T1000 (cell line): ENCODE measurements at regions not wholly inside any gene's neighbourhood (a gene's known extent, or its start where the extent isn't known, plus 50 kb on each side); places are given as distances from the start of the nearest gene placed in this dataset.

Source experiments
- DNase-seq: peaks from one replicate; lab custom pipeline; 2025; ENCODE audit warnings: mixed read lengths; lab: John Stamatoyannopoulos, UW

DNA sequence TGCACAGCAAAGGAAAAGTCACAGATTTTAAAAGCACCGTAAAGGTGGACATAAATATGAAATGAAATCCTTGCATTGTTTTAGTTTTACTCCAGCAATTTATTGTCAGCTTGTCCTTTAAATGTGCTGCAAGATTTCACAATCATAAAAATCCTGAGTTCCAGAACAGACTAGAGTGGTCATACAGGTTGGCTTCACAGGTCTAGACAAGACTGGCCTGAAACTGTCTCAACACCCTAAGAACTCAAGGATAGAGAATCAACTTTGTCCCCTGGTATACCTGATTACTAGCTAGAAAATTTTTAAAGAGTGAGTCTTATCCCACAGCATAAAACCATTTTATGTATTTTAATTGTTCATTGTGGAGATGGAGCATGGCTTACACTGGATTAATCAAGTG, 521.7 kb upstream of the MCTP2 start:
- DNase-seq = no peak

DNA sequence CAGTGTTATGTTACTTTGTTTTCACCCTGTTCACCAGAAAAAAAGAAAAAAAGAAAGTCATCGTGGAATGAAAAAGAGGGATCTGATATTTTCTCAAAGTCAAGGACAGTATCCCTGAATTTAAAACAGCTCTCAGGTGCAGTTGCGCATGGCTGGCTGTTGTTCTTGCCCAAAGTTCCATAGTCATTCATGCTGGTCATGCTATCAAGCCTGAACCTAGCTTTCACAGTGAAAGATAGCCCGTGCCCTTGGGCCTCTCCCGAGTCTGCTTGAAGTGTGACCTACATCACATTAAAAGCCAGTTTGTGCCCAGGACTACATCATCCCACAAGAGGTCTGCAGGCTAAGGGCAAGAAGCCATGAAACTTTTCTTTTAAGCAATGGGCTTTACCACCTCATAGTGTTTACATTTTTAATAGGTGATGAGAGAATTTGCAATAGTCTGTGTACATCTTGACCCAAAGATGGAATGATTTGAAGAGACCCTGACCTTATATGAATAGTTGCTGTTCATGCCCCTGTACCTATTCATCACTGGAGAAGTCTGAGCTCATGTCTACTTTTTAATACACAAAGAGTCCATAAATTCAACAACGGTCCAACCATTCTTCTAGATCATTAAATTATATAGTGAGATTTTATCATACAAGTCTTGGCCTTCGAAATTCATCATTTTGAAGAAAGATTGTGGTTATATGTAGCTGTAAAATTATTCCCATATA, 522.5 kb upstream of the MCTP2 start:
- DNase-seq = no peak

DNA sequence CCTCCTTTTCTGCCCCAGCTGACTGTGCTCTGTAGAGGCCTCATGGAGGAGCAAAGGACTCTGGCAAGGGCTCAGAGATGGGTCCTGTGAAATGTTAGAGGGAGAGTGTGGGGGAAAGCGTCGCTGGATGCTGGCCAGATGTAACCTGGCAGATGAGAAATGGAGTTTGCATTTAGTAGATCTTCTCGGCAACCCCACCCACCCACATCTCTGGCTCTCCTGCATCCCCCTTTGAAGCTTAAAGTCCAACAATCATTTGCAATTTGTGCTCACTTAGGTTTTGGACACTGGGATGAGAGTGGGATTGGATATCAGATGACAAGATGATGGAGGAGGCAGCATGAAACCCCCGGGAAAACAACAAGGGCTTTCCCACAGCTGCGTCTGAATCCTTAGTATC, 523.6 kb upstream of the MCTP2 start:
- DNase-seq = no peak

- no peak for DNase-seq
Observed at GRCh38 chr15:93706495-93707292, 524.7 kb upstream of the MCTP2 start.

DNA sequence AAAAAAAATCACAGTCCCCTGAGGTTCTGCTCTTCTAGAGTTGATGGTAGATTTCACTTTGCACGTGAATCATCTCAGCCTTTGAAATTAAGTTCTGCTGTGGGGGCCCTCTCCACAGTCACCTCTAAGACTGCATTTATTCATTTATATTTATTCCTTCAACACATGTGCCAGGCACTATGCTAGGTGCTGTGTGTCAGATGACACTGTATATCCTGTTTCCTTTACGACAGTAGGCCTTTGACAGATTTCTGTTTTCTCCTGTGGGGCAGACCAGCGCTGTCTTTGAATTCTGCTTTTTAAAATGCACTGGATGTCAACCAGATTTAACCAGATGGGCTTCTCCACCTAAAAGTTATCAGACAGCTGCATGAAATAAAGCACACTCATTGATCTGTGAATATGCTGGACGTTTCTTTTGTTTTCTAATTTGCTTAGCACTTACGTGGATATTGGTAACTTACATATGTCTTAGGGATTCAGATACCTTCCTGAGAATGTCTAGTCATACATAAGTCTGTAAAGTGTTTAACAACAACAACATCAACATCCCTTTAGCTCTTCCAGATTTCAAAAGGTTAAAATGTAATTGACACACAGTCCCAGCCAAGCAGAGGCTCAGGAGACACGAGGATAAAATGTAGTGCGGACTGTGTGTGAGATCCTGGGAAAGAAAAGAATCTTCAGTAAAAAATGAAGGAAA, 525.5 kb upstream of the MCTP2 start:
- no peak for DNase-seq

DNA sequence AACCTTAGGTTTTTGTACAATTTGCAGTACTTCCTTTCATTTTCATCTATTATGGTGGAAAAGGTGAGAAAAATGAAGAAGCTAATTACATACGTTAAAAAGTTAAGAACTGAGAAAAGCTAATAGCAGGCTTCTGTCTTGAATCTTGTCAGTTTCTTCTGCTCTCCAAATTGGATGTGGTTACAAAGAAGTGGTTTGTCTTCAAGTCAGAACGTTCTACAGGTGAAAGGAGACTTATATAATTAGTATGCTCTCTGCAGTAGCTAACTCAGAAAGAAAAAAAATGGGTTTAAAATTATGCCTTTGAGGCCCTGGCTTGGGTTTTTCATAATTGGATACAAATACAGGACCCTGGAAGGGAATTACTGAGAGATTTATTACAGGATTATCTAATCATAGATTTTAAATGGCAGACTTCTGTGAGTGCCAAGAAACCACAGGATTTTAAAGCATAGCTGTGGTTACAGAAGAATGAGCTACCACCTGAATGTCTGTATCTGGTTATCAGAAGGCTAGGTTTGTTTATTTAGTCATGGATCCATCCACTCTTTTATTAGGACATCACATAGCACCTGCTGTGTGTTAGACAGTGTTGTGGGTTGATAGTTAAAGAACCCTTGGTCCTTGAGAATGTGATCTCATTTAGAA, 528.1 kb upstream of the MCTP2 start:
- DNase-seq = no peak

DNA sequence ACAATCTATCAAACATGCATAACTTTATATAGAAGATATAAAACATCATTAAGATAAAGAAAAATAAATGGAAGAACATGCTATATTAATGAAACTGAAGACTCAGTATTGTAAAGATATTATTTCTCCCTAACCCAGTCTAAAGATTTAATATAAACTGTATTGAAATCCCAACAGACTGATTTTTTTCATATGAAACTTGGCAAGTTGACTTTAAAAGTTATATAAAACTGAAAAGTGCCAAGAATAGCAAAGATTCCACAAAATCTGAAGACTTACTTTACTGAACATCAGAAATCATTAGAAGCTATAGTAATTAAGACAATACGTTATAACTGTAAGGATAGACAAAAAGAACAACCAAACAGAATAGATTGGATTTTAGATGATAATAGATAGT, 531.3 kb upstream of the MCTP2 start:
- no peak for DNase-seq

GRCh38 chr15:93694033-93694432, 537.3 kb upstream of the MCTP2 start:
- no peak for DNase-seq

GRCh38 chr15:93683651-93684050, 547.7 kb upstream of the MCTP2 start:
- no peak for DNase-seq

DNA sequence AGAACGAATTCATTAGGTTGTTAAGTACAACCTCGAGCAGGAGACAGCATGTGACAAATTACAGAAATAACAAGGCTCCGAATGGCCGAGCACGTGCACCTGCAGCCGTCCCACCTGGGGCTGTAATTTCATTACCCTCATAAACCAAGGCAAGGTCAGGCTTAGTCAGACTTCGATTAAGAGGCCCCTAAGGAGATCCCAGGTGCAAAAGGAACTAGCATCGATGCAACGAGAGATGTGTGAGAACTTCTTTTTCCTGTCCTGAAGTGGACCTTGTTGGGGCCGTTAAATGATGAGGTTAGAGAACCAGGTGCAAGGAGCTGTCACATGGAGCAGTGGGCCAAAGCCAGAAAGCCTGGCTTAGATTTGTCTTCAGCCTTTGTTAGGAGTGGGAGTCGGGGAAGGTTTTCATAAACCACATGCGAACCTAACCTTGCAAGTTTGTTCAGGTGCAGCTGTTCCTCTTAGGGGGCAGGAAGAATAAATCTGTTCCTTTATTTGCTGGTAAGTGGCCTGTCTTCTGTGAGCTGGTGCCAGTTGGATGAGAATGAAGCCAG, 559.9 kb upstream of the MCTP2 start:
- DNase-seq = no peak

- DNase-seq = no peak
Observed at GRCh38 chr15:93670931-93671330, 560.4 kb upstream of the MCTP2 start.

GRCh38 chr15:93664213-93664956, 567.0 kb upstream of the MCTP2 start:
- no peak for DNase-seq

DNA sequence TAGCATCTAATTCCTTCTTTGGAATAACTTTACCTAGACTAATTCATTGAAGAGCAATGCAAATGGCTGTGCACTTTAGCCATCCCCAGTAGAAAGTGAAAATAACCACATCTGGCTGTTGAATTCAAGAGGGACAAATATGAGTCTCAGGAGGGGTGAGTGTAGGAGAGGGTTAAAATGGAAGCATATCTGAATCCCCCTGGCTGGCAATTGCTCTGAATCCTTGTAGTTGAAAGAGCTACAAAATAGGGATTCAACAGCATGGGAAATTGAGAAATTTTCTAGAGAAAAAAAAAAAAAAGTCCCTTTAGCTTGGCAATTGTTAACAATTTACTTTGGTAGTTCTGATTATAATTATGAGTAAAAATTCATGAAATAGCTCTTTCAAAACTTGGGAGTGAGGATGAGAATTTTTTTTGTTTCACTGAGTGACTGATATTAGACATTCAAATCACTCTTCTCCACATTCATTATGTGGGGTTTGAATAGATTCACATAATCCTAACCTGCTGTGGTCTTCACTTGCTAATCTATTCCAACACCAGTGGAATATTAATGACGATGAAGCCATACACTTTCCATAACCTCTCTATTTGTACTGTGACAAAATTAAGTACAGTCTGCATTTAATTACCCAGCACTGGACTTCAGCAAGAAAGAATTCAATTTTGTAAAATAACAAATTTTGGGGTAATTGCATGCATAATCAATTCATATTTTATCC, 569.0 kb upstream of the MCTP2 start:
- DNase-seq = no peak

DNA sequence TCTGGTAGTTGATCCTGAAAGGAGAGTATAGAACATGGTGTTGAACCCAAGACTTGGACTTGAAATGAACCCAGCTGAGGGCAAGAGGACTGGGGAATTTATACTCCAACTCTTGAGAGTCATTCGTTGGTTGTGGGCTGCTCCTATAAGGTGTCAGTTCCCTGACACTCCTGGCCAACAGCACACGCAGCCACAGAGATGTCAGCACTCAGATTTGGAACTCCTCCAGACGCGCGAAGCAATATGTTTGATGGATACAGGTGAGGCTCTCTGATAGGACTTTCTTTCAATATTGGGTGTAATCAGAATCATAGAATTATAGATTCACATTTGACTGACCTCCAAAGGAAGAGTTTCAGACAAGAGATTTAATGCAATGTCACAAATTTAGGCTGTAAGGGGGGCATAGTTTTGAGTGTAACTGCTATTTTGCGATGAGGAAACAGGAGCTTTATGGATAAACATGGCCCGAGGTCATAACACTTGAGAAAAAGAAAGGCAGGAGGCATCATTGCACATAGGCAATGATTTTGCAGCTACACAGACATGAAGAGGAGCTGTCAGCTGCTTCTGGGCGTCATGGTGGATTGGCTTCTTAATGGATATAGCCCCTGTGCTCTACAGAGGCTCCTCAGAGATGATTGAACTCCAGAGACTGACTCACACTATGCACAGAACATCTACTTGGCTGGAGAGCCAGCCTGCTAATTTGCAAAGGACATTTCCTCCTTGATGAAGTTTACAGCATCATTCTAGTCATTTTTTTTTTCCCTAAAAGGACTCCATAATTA, 569.2 kb upstream of the RGMA start:
- no peak for DNase-seq

- no peak for DNase-seq
Observed at GRCh38 chr15:93656041-93656440, 567.0 kb upstream of the RGMA start.

DNA sequence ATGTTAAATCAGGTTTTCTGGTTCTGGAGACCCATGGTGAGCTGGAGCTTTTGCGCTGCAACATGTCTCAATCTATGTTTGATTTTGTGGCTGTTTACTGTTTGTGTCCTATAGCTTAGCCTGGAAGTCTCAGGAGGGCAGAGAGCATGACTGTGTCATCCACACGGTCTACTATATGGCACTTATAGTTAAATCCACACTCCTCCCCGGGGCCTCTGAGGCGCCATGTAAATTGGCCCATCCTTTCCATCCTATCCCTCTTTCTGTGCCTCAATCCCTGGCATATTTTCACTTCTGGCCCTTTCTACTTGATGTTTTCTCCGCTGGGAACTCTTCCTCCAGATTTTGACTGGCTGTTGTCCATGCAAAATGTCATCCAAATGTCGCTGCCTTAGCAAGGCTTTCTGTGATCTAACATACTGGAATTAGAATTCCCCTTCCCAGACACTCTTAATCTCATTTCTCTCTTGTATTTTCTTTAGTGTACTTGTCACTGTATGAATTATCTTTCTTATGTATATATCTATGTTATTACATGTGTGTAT, 560.8 kb upstream of the RGMA start:
- DNase-seq = no peak

DNA sequence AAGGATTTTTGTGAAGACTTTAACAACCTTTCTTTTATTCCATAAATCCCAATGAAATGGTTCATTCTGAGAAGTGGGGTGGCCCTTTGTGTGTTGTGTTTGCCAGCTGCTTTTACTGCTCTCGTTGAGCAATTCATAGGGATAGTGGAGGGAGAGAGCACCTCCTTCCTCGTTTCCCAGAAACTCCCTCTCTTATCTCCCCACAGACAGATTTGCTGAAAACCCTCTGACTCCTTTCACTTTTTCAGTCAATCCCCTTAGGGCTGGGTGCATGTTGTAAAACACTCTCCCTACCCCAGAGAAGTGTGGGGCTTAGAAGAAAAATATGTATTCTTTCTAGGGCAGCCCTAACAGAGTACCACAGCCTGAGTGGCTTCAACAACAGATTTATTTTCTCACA, 557.2 kb upstream of the RGMA start:
- DNase-seq = no peak

GRCh38 chr15:93645594-93645993, 556.6 kb upstream of the RGMA start:
- no peak for DNase-seq

GRCh38 chr15:93644595-93644994, 555.6 kb upstream of the RGMA start:
- DNase-seq = no peak
